Neural cell (in vitro differentiated cells): ENCODE measurements at regions not wholly inside any gene's neighbourhood (a gene's known extent, or its start where the extent isn't known, plus 50 kb on each side); places are given as distances from the start of the nearest gene placed in this dataset.
A peak's percentile ranks its signal among the peaks of the same experiment; 100 is the strongest.

Experiments used
- H2AFZ ChIP-seq: fragments of 200-600, 300-800 bp; sonication (generic), shearing (Covaris generic); 2 replicates; pipeline ENCODE4 v1.6.0; 2014; ENCODE audit warnings: low read depth, mild to moderate bottlenecking, antibody characterized with exemption, low read length, moderate library complexity
- H3F3A ChIP-seq: fragments of 200-600 bp; shearing (Covaris generic); 2 replicates; pipeline ENCODE4 v1.6.1; 2016; ENCODE audit warnings: mild to moderate bottlenecking, moderate library complexity, mixed read lengths, antibody characterized with exemption, low read length; ENCODE audit not compliant: insufficient read depth, poor library complexity, severe bottlenecking
- H3K27ac ChIP-seq: fragments of 200-600, 300-800 bp; sonication (generic), shearing (Covaris generic); 2 replicates; pipeline ENCODE4 v1.5.1; 2014; ENCODE audit warnings: mild to moderate bottlenecking, low read length, moderate library complexity
- H3K27me3 ChIP-seq: fragments of 300-800, 200-600 bp; sonication (generic), shearing (Covaris generic); 2 replicates; pipeline ENCODE4 v1.6.0; 2014; ENCODE audit warnings: mild to moderate bottlenecking, low read depth, low read length, moderate library complexity; ENCODE audit not compliant: insufficient read depth
- H3K36me3 ChIP-seq: fragments of 300-800, 200-600 bp; sonication (generic), shearing (Covaris generic); 2 replicates; pipeline ENCODE4 v1.5.1; 2014; ENCODE audit warnings: mild to moderate bottlenecking, antibody characterized with exemption, low read length, moderate library complexity; ENCODE audit not compliant: insufficient read depth
- H3K4me2 ChIP-seq: fragments of 300-800, 200-600 bp; sonication (generic), shearing (Covaris generic); 2 replicates; pipeline ENCODE4 v1.6.0; 2014; ENCODE audit warnings: mild to moderate bottlenecking, low read length
- H3K4me3 ChIP-seq: fragments of 300-800, 200-600 bp; sonication (generic), shearing (Covaris generic); 2 replicates; pipeline ENCODE4 v1.5.1; 2014; ENCODE audit warnings: mild to moderate bottlenecking, low read length, moderate library complexity
- H3K79me2 ChIP-seq: fragments of 200-600 bp; shearing (Covaris generic); replicated peaks from 2 replicates; pipeline ENCODE4 v1.6.0; 2014; ENCODE audit warnings: mild to moderate bottlenecking, low read length, moderate library complexity; ENCODE audit not compliant: insufficient read depth
- H3K9ac ChIP-seq: fragments of 300-800, 200-600 bp; sonication (generic), shearing (Covaris generic); 2 replicates; pipeline ENCODE4 v1.6.1; 2016; ENCODE audit warnings: mild to moderate bottlenecking, low read length, mixed read lengths
- H3K9me2 ChIP-seq: fragments of 200-600 bp; shearing (Covaris generic); 2 replicates; pipeline ENCODE4 v1.6.1; 2016; ENCODE audit warnings: mild to moderate bottlenecking, low read length, mixed read lengths; ENCODE audit not compliant: insufficient read depth
- H3K9me3 ChIP-seq: fragments of 200-600, 300-800 bp; sonication (generic), shearing (Covaris generic); 2 replicates; pipeline ENCODE4 v1.6.1; 2016; ENCODE audit warnings: mild to moderate bottlenecking, mixed run types, low read length, moderate library complexity, mixed read lengths
- H4K20me1 ChIP-seq: fragments of 200-600 bp; shearing (Covaris generic); 2 replicates; pipeline ENCODE4 v1.6.1; 2016; ENCODE audit warnings: mild to moderate bottlenecking, mixed run types; ENCODE audit not compliant: insufficient read depth
- EP300 ChIP-seq: fragments of 450-650 bp; conservative IDR thresholded peaks from 2 replicates; pipeline ENCODE4 v1.6.1; 2014; ENCODE audit warnings: antibody characterized with exemption, mild to moderate bottlenecking, moderate library complexity; ENCODE audit not compliant: poor library complexity, severe bottlenecking
- EZH2 ChIP-seq: fragments of 200-600, 300-800 bp; shearing (Covaris generic), sonication (generic); IDR thresholded peaks from 2 replicates; pipeline ENCODE4 v1.6.1; 2014; ENCODE audit warnings: antibody characterized with exemption, low read length, borderline replicate concordance, mild to moderate bottlenecking; ENCODE audit not compliant: insufficient read depth, poor library complexity, severe bottlenecking
- MXI1 ChIP-seq: fragments of 450-650 bp; conservative IDR thresholded peaks from 2 replicates; pipeline ENCODE4 v1.6.1; 2014; ENCODE audit warnings: antibody characterized with exemption, mild to moderate bottlenecking; ENCODE audit not compliant: poor library complexity, severe bottlenecking
- POLR2AphosphoS5 ChIP-seq: IDR thresholded peaks from 2 replicates; pipeline ENCODE4 v1.6.1; 2012
- RAD21 ChIP-seq: fragments of 450-650 bp; conservative IDR thresholded peaks from 2 replicates; pipeline ENCODE4 v1.6.1; 2014; ENCODE audit warnings: antibody characterized with exemption, mild to moderate bottlenecking, moderate library complexity
- SMC3 ChIP-seq: fragments of 450-650 bp; conservative IDR thresholded peaks from 2 replicates; pipeline ENCODE4 v1.6.1; 2014; ENCODE audit warnings: antibody characterized with exemption, mild to moderate bottlenecking, moderate library complexity; ENCODE audit not compliant: poor library complexity
- TAF1 ChIP-seq: IDR thresholded peaks from 2 replicates; pipeline ENCODE4 v1.6.1; 2012; ENCODE audit warnings: low read depth
- TF ChIP-seq, protein P1 (sequence below): fragments of 450-650 bp; IDR thresholded peaks from 2 replicates; pipeline ENCODE4 v1.5.1; 2014; ENCODE audit warnings: antibody characterized with exemption, mild to moderate bottlenecking, moderate library complexity; ENCODE audit not compliant: poor library complexity, severe bottlenecking
- TF ChIP-seq, protein P2 (sequence below): IDR thresholded peaks from 2 replicates; pipeline ENCODE4 v1.6.1; 2012; ENCODE audit warnings: borderline replicate concordance

DNA sequence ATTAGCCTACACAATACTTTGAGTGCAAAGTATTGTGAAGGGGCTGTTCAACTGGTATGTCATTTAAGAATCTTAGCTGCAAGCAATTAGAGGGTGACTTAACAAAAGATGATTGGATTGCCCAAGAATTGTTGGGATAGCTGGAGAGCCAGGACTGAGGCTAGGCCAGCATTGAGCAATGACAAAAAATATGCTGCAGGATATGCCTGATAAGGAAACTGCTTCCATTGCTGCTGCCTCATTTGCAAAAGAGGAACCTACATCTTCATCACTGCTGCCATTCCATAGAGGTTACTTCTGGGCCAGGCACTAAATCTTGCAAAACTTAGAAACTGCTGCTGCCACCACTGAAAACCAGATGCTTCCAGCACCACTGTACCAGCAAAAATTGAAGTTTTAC is 108.0 kb upstream of the TBC1D5 start (continued):
- TF ChIP-seq, protein P1, sequence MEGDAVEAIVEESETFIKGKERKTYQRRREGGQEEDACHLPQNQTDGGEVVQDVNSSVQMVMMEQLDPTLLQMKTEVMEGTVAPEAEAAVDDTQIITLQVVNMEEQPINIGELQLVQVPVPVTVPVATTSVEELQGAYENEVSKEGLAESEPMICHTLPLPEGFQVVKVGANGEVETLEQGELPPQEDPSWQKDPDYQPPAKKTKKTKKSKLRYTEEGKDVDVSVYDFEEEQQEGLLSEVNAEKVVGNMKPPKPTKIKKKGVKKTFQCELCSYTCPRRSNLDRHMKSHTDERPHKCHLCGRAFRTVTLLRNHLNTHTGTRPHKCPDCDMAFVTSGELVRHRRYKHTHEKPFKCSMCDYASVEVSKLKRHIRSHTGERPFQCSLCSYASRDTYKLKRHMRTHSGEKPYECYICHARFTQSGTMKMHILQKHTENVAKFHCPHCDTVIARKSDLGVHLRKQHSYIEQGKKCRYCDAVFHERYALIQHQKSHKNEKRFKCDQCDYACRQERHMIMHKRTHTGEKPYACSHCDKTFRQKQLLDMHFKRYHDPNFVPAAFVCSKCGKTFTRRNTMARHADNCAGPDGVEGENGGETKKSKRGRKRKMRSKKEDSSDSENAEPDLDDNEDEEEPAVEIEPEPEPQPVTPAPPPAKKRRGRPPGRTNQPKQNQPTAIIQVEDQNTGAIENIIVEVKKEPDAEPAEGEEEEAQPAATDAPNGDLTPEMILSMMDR: no peak
- no peak for TF ChIP-seq TAF1

DNA sequence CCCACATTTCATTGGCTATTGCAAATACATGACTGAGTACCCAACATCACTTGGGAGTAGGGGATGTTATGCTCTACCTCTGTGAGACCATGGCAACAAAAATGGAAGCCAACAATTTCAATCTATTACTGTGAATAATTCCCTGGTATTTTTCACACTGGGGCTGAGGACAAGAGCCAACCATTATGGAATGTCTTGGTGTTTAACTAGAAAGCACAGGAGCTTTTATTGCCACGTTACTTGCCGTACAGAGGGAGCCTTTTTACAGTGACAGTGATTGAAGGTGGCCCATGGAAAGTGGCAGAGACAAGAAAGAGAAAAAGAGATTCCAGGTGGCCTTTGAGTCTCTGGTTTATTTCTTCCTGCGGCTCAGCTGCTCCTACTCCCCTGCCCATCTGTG is 105.7 kb upstream of the TBC1D5 start:
- Histone ChIP-seq H3K4me3 (no peak overlapping the region), H4K20me1 (no peaks in the 10 kb centered on the region), H3K9me3 (no peaks in the 10 kb centered on the region), H3K27ac (no peak overlapping the region), H3K36me3 (no peaks in the 10 kb centered on the region), H3K27me3 (no peaks in the 10 kb centered on the region), H3K9me2 (no peaks in the 10 kb centered on the region), H3K79me2 (no peaks in the 10 kb centered on the region), H2AFZ (no peak overlapping the region), H3K4me2 (no peak overlapping the region), H3K9ac (no peak overlapping the region), H3F3A (no peaks in the 10 kb centered on the region)
- TF ChIP-seq SMC3 (no peak), TAF1 (no peak), EZH2 (no peak), EP300 (no peak), POLR2AphosphoS5 (peak; percentile 60), MXI1 (no peak), RAD21 (no peak)
- TF ChIP-seq, protein P2, sequence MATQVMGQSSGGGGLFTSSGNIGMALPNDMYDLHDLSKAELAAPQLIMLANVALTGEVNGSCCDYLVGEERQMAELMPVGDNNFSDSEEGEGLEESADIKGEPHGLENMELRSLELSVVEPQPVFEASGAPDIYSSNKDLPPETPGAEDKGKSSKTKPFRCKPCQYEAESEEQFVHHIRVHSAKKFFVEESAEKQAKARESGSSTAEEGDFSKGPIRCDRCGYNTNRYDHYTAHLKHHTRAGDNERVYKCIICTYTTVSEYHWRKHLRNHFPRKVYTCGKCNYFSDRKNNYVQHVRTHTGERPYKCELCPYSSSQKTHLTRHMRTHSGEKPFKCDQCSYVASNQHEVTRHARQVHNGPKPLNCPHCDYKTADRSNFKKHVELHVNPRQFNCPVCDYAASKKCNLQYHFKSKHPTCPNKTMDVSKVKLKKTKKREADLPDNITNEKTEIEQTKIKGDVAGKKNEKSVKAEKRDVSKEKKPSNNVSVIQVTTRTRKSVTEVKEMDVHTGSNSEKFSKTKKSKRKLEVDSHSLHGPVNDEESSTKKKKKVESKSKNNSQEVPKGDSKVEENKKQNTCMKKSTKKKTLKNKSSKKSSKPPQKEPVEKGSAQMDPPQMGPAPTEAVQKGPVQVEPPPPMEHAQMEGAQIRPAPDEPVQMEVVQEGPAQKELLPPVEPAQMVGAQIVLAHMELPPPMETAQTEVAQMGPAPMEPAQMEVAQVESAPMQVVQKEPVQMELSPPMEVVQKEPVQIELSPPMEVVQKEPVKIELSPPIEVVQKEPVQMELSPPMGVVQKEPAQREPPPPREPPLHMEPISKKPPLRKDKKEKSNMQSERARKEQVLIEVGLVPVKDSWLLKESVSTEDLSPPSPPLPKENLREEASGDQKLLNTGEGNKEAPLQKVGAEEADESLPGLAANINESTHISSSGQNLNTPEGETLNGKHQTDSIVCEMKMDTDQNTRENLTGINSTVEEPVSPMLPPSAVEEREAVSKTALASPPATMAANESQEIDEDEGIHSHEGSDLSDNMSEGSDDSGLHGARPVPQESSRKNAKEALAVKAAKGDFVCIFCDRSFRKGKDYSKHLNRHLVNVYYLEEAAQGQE: peak; percentile 32
- TF ChIP-seq, protein P1: no peak

- Histone ChIP-seq H3K4me2 (no peak overlapping the region), H3K9me2 (no peaks in the 10 kb centered on the region), H3K36me3 (no peaks in the 10 kb centered on the region), H3K9ac (no peak overlapping the region), H3F3A (no peaks in the 10 kb centered on the region), H3K79me2 (no peaks in the 10 kb centered on the region), H2AFZ (no peak overlapping the region), H4K20me1 (no peaks in the 10 kb centered on the region), H3K9me3 (no peaks in the 10 kb centered on the region), H3K27me3 (no peaks in the 10 kb centered on the region), H3K27ac (no peak overlapping the region), H3K4me3 (no peak overlapping the region)
- no peak for TF ChIP-seq TAF1
- TF ChIP-seq EP300: no peak
- TF ChIP-seq MXI1: no peak
- TF ChIP-seq RAD21: no peak
- TF ChIP-seq SMC3: no peak
- TF ChIP-seq POLR2AphosphoS5: no peak
- TF ChIP-seq, protein P1: no peak
- TF ChIP-seq, protein P2: no peak
- no peak for TF ChIP-seq EZH2
These were observed 104.7 kb upstream of the TBC1D5 start for GRCh38 chr3:17847156-17847555.
